HepG2 (cell line): ENCODE measurements at regions not wholly inside any gene's neighbourhood (a gene's known extent, or its start where the extent isn't known, plus 50 kb on each side); places are given as distances from the start of the nearest gene placed in this dataset.
A peak's percentile ranks its signal among the peaks of the same experiment; 100 is the strongest.

Source experiments
- ARNTL ChIP-seq: sonication (generic); formaldehyde crosslinking; IDR thresholded peaks from 2 replicates; pipeline ENCODE4 v1.4.0; 2020; ENCODE audit warnings: mild to moderate bottlenecking, missing genetic modification reagents
- CEBPB ChIP-seq: IDR thresholded peaks from 2 replicates; pipeline ENCODE4 v1.6.1; 2011; ENCODE audit warnings: low read depth, low read length, improper control_type of control experiment, borderline replicate concordance
- GABPA ChIP-seq, 2 experiments: IDR thresholded peaks; 2 replicates each; pipeline ENCODE4 v1.6.1; 2011 to 2016; ENCODE audit warnings: low read depth in 2 of 2, low read length in 1 of 2, missing biosample characterization in 1 of 2, missing genetic modification characterization in 1 of 2
- KLF16 ChIP-seq, 2 experiments: sonication (generic) in 1 of 2; formaldehyde crosslinking in 1 of 2; IDR thresholded peaks; 2 replicates each; pipeline versions ENCODE4 v1.6.1 to v1.8.0; 2016 to 2023; ENCODE audit warnings: missing genetic modification reagents in 2 of 2, missing compliant biosample characterization in 1 of 2
- KMT2A ChIP-seq: sonication (generic); formaldehyde crosslinking; IDR thresholded peaks from 2 replicates; pipeline ENCODE4 v1.4.0; 2020; ENCODE audit warnings: missing genetic modification reagents
- MAZ ChIP-seq, 2 experiments: sonication (generic) in 1 of 2; formaldehyde crosslinking in 1 of 2; IDR thresholded peaks; 2 replicates each; pipeline versions ENCODE4 v1.5.0 to v1.6.1; 2012 to 2020; ENCODE audit warnings: low read depth in 2 of 2, mild to moderate bottlenecking in 2 of 2, borderline replicate concordance in 1 of 2, improper control_type of control experiment in 1 of 2, low read length in 1 of 2, missing genetic modification reagents in 1 of 2, moderate library complexity in 1 of 2
- NFE2L1 ChIP-seq: sonication (generic); formaldehyde crosslinking; IDR thresholded peaks from 2 replicates; pipeline ENCODE4 v1.4.0; 2020; ENCODE audit warnings: missing genetic modification reagents, mild to moderate bottlenecking, borderline replicate concordance
- POLR2G ChIP-seq: fragments of 200-400 bp; formaldehyde crosslinking; IDR thresholded peaks from 2 replicates; pipeline ENCODE4 v1.6.1; 2018; ENCODE audit warnings: mild to moderate bottlenecking, low read depth, low read length, moderate library complexity
- SRSF9 ChIP-seq: fragments of 200-400 bp; formaldehyde crosslinking; IDR thresholded peaks from 2 replicates; pipeline ENCODE4 v1.6.1; 2018; ENCODE audit warnings: borderline replicate concordance, mild to moderate bottlenecking, low read depth, low read length; ENCODE audit not compliant: insufficient read depth, poor library complexity, severe bottlenecking
- TEAD3 ChIP-seq: optimal IDR thresholded peaks from 2 replicates; pipeline ENCODE3; 2016; ENCODE audit warnings: borderline replicate concordance
- ZFP90 ChIP-seq: sonication (generic); formaldehyde crosslinking; IDR thresholded peaks from 2 replicates; pipeline ENCODE4 v1.8.0; 2022; ENCODE audit warnings: missing genetic modification reagents, mild to moderate bottlenecking, inconsistent platforms, borderline replicate concordance
- ZNF10 ChIP-seq: sonication (generic); formaldehyde crosslinking; IDR thresholded peaks from 2 replicates; pipeline ENCODE4 v1.4.0; 2020; ENCODE audit warnings: mild to moderate bottlenecking, low read depth, missing genetic modification reagents, borderline replicate concordance
- ZNF253 ChIP-seq: sonication (generic); formaldehyde crosslinking; IDR thresholded peaks from 2 replicates; pipeline ENCODE4 v1.8.0; 2022; ENCODE audit warnings: mild to moderate bottlenecking, missing genetic modification reagents, borderline replicate concordance
- ZNF569 ChIP-seq: sonication (generic); formaldehyde crosslinking; IDR thresholded peaks from 2 replicates; pipeline ENCODE4 v1.5.0; 2020; ENCODE audit warnings: mild to moderate bottlenecking, missing genetic modification reagents, moderate library complexity, borderline replicate concordance
- ZNF761 ChIP-seq: sonication (generic); formaldehyde crosslinking; conservative IDR thresholded peaks from 2 replicates; pipeline ENCODE4 v1.4.0; 2020; ENCODE audit warnings: mild to moderate bottlenecking, missing genetic modification reagents
- ZNF781 ChIP-seq: sonication (generic); formaldehyde crosslinking; IDR thresholded peaks from 2 replicates; pipeline ENCODE4 v1.5.1; 2020; ENCODE audit warnings: borderline replicate concordance, mild to moderate bottlenecking, missing genetic modification reagents; ENCODE audit errors: not compliant biosample characterization
- ZNF83 ChIP-seq: sonication (generic); formaldehyde crosslinking; IDR thresholded peaks from 2 replicates; pipeline ENCODE4 v1.4.0; 2020; ENCODE audit warnings: missing genetic modification reagents, mild to moderate bottlenecking, borderline replicate concordance
- ZNF878 ChIP-seq: sonication (generic); formaldehyde crosslinking; IDR thresholded peaks from 2 replicates; pipeline ENCODE4 v1.8.1; 2023; ENCODE audit warnings: mild to moderate bottlenecking, missing genetic modification reagents, moderate library complexity
- TF ChIP-seq, protein P1 (sequence below): sonication (generic); formaldehyde crosslinking; IDR thresholded peaks from 2 replicates; pipeline ENCODE4 v1.4.0; 2020; ENCODE audit warnings: missing genetic modification reagents, low read depth, mild to moderate bottlenecking, borderline replicate concordance
- TF ChIP-seq, protein P2 (sequence below): sonication (generic); formaldehyde crosslinking; IDR thresholded peaks from 2 replicates; pipeline ENCODE4 v1.9.0; 2021; ENCODE audit warnings: mild to moderate bottlenecking, missing genetic modification reagents

DNA sequence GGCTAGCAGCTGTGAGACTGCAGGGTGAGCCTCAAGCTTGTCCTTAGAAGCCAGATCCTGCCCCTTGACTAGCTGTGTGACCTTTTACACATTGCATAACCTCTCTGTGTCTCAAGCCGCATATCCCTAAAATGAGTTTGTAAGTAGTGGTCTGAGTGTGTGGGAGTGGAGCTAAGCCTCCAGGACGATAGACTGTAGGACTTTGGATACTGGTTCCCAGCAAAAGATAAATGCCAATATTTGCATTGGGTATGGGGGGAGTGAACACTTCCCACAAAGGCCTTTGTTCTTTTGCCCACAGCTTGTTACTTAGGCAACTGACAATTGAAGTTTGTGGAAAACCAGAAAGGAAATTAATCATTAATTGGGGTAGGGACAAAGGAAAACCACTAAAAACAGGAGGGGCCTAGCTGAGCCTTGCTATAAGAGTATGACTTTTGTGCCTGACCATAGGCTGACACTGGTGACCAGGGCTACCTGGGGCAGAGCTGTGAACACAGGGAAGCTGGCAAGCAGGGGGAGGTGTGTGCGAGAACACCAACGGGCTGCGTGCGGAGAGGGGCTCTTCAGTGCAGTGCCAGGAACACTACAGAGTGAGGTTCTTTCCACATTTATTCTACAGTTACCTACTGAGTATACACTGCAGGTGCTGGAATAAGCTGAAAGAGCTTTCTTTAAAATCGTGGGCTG lies 102.4 kb upstream of the ETV3 start (continued):
- TF ChIP-seq KLF16 (CRISPR knock-in tag; IDR thresholded peaks at IDR 0.05) (peak in 1 of 2 experiments; percentile 73; a peak in 2 of 4 replicates), TEAD3 (CRISPR knock-in tag) (peak; percentile 75), ARNTL (CRISPR knock-in tag) (peak; percentile 74), ZNF83 (CRISPR knock-in tag) (no peak), MAZ (IDR thresholded peaks at IDR 0.05; ENCODE audit: borderline replicate concordance, low read depth, low read length) (peak; percentile 50; the same call in 1 of the 2 replicates), MAZ (CRISPR knock-in tag; IDR thresholded peaks at IDR 0.05; ENCODE audit: low read depth) (peak; percentile 38; the same call in 1 of the 2 replicates), NFE2L1 (CRISPR knock-in tag) (no peak), KMT2A (CRISPR knock-in tag) (0 out of 2 replicates have a peak, but pooled peaks have one; percentile 38), SRSF9 (no peak), ZNF761 (CRISPR knock-in tag) (peak; percentile 77; the same call in 1 of the 2 replicates), ZNF569 (no peak; the same call in 1 of the 2 replicates), ZNF253 (CRISPR knock-in tag) (no peak), GABPA (IDR thresholded peaks at IDR 0.05; ENCODE audit: low read depth, low read length) (no peak), GABPA (CRISPR knock-in tag; IDR thresholded peaks at IDR 0.05; ENCODE audit: low read depth) (peak; percentile 51; the same call in 1 of the 2 replicates), ZNF781 (no peak), POLR2G (peak; percentile 90), CEBPB (peak; percentile 59; the same call in 1 of the 2 replicates), ZNF878 (CRISPR knock-in tag) (no peak), ZNF10 (CRISPR knock-in tag) (no peak), ZFP90 (CRISPR knock-in tag) (no peak; the same call in none of the 2 replicates)
- TF ChIP-seq, protein P1, sequence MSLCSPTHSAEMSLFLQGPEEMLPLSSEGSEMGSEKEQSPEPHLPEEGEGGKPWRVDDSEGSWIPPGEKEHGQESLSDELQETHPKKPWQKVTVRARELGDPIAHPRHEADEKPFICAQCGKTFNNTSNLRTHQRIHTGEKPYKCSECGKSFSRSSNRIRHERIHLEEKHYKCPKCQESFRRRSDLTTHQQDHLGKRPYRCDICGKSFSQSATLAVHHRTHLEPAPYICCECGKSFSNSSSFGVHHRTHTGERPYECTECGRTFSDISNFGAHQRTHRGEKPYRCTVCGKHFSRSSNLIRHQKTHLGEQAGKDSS (CRISPR knock-in tag), result no peak; the same call in 1 of the 2 replicates
- TF ChIP-seq, protein P2, sequence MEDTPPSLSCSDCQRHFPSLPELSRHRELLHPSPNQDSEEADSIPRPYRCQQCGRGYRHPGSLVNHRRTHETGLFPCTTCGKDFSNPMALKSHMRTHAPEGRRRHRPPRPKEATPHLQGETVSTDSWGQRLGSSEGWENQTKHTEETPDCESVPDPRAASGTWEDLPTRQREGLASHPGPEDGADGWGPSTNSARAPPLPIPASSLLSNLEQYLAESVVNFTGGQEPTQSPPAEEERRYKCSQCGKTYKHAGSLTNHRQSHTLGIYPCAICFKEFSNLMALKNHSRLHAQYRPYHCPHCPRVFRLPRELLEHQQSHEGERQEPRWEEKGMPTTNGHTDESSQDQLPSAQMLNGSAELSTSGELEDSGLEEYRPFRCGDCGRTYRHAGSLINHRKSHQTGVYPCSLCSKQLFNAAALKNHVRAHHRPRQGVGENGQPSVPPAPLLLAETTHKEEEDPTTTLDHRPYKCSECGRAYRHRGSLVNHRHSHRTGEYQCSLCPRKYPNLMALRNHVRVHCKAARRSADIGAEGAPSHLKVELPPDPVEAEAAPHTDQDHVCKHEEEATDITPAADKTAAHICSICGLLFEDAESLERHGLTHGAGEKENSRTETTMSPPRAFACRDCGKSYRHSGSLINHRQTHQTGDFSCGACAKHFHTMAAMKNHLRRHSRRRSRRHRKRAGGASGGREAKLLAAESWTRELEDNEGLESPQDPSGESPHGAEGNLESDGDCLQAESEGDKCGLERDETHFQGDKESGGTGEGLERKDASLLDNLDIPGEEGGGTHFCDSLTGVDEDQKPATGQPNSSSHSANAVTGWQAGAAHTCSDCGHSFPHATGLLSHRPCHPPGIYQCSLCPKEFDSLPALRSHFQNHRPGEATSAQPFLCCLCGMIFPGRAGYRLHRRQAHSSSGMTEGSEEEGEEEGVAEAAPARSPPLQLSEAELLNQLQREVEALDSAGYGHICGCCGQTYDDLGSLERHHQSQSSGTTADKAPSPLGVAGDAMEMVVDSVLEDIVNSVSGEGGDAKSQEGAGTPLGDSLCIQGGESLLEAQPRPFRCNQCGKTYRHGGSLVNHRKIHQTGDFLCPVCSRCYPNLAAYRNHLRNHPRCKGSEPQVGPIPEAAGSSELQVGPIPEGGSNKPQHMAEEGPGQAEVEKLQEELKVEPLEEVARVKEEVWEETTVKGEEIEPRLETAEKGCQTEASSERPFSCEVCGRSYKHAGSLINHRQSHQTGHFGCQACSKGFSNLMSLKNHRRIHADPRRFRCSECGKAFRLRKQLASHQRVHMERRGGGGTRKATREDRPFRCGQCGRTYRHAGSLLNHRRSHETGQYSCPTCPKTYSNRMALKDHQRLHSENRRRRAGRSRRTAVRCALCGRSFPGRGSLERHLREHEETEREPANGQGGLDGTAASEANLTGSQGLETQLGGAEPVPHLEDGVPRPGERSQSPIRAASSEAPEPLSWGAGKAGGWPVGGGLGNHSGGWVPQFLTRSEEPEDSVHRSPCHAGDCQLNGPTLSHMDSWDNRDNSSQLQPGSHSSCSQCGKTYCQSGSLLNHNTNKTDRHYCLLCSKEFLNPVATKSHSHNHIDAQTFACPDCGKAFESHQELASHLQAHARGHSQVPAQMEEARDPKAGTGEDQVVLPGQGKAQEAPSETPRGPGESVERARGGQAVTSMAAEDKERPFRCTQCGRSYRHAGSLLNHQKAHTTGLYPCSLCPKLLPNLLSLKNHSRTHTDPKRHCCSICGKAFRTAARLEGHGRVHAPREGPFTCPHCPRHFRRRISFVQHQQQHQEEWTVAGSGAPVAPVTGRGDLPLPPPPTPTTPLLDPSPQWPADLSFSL, result no peak; the same call in 1 of the 2 replicates
